Activated naive CD8-positive, alpha-beta T cell treated with anti-CD3 and anti-CD28 coated beads, Interleukin-2, amount 50 U/mL, for 24 hours (primary cell): ENCODE measurements at regions not wholly inside any gene's neighbourhood (a gene's known extent, or its start where the extent isn't known, plus 50 kb on each side); places are given as distances from the start of the nearest gene placed in this dataset.

Experiments used
- ATAC-seq: fragments of 150-1000 bp; cut with Tn5 transposase; one replicate; pipeline ENCODE4 v1.10.0; 2021
- DNase-seq: peaks from one replicate; pipeline ENCODE4 v3.0.0; 2021
- H3K27ac Mint-ChIP-seq: one replicate; pipeline ENCODE4 v1.8.0; 2021; ENCODE audit warnings: mild to moderate bottlenecking, mixed read lengths
- H3K27me3 Mint-ChIP-seq: one replicate; pipeline ENCODE4 v1.8.0; 2021; ENCODE audit warnings: mixed read lengths
- H3K36me3 Mint-ChIP-seq: one replicate; pipeline ENCODE4 v1.8.0; 2021; ENCODE audit warnings: low read depth, mixed read lengths
- H3K4me1 Mint-ChIP-seq: one replicate; pipeline ENCODE4 v1.8.0; 2021; ENCODE audit warnings: mixed read lengths
- H3K4me3 Mint-ChIP-seq: one replicate; pipeline ENCODE4 v1.8.0; 2021; ENCODE audit warnings: mild to moderate bottlenecking, moderate library complexity, mixed read lengths
- H3K9me3 Mint-ChIP-seq: one replicate; pipeline ENCODE4 v1.8.0; 2021; ENCODE audit warnings: mixed read lengths

GRCh38 chr5:103366918-103367549 lies 108.5 kb downstream of the MACIR start:
- Mint-ChIP-seq H3K4me3 (no peak overlapping the region), H3K36me3 (no peaks in the 10 kb centered on the region), H3K4me1 (peaks cover 1% of the 10 kb centered on the region), H3K9me3 (peaks cover 8% of the 10 kb centered on the region), H3K27ac (no peak overlapping the region), H3K27me3 (no peaks in the 10 kb centered on the region)
- ATAC-seq, result no peak
- DNase-seq, result no peak

- Mint-ChIP-seq H3K9me3 (peaks cover 8% of the 10 kb centered on the region), H3K4me1 (peaks cover 1% of the 10 kb centered on the region), H3K27me3 (no peaks in the 10 kb centered on the region), H3K27ac (no peak overlapping the region), H3K4me3 (no peak overlapping the region), H3K36me3 (no peaks in the 10 kb centered on the region)
- no peak for DNase-seq
- ATAC-seq, result peak; percentile 15
Observed at GRCh38 chr5:103364074-103364473, 105.5 kb downstream of the MACIR start.

- Mint-ChIP-seq H3K27ac (no peak overlapping the region), H3K36me3 (no peaks in the 10 kb centered on the region), H3K27me3 (no peaks in the 10 kb centered on the region), H3K4me3 (no peak overlapping the region), H3K4me1 (peaks cover 1% of the 10 kb centered on the region), H3K9me3 (no peaks in the 10 kb centered on the region)
- ATAC-seq, result no peak
- DNase-seq, result no peak
Observed at GRCh38 chr5:103362211-103362610, 103.6 kb downstream of the MACIR start.

GRCh38 chr5:103360475-103360874 lies 101.9 kb downstream of the MACIR start:
- Mint-ChIP-seq H3K27me3 (no peaks in the 10 kb centered on the region), H3K9me3 (no peaks in the 10 kb centered on the region), H3K27ac (no peak overlapping the region), H3K4me1 (peaks cover 9% of the 10 kb centered on the region), H3K36me3 (no peaks in the 10 kb centered on the region), H3K4me3 (no peak overlapping the region)
- ATAC-seq (no peak), DNase-seq (no peak)

- ATAC-seq (no peak), DNase-seq (no peak)
- Mint-ChIP-seq H3K27ac (no peak overlapping the region), H3K9me3 (no peaks in the 10 kb centered on the region), H3K4me3 (no peak overlapping the region), H3K4me1 (peaks cover 9% of the 10 kb centered on the region), H3K27me3 (peaks cover 6% of the 10 kb centered on the region), H3K36me3 (no peaks in the 10 kb centered on the region)
Observed at GRCh38 chr5:103358305-103358995, 99.9 kb downstream of the MACIR start.

- H3K9me3 Mint-ChIP-seq, result no peaks in the 10 kb centered on the region
- no peaks in the 10 kb centered on the region for H3K36me3 Mint-ChIP-seq
- ATAC-seq (no peak), DNase-seq (no peak)
- peaks cover 9% of the 10 kb centered on the region for H3K4me1 Mint-ChIP-seq
- peaks cover 6% of the 10 kb centered on the region for H3K27me3 Mint-ChIP-seq
- H3K27ac Mint-ChIP-seq, result no peak overlapping the region
- H3K4me3 Mint-ChIP-seq, result no peak overlapping the region
Observed at GRCh38 chr5:103357636-103358035, 99.1 kb downstream of the MACIR start.

GRCh38 chr5:103356350-103357091 lies 98.0 kb downstream of the MACIR start:
- Mint-ChIP-seq H3K36me3 (no peaks in the 10 kb centered on the region), H3K27me3 (peaks cover 9% of the 10 kb centered on the region), H3K4me1 (peaks cover 8% of the 10 kb centered on the region), H3K9me3 (no peaks in the 10 kb centered on the region), H3K4me3 (no peak overlapping the region), H3K27ac (peak overlapping the region; percentile 47)
- DNase-seq, result no peak
- peak; percentile 79 for ATAC-seq

GRCh38 chr5:103355579-103355978 lies 97.0 kb downstream of the MACIR start:
- ATAC-seq (no peak), DNase-seq (no peak)
- Mint-ChIP-seq H3K4me3 (no peak overlapping the region), H3K9me3 (no peaks in the 10 kb centered on the region), H3K27ac (no peak overlapping the region), H3K36me3 (no peaks in the 10 kb centered on the region), H3K27me3 (peaks cover 11% of the 10 kb centered on the region), H3K4me1 (peaks cover 8% of the 10 kb centered on the region)

GRCh38 chr5:103354446-103354845 lies 95.9 kb downstream of the MACIR start:
- H3K4me1 Mint-ChIP-seq, result peaks cover 8% of the 10 kb centered on the region
- DNase-seq (no peak), ATAC-seq (no peak)
- H3K4me3 Mint-ChIP-seq, result no peak overlapping the region
- peaks cover 19% of the 10 kb centered on the region for H3K27me3 Mint-ChIP-seq
- no peaks in the 10 kb centered on the region for H3K36me3 Mint-ChIP-seq
- no peak overlapping the region for H3K27ac Mint-ChIP-seq
- no peaks in the 10 kb centered on the region for H3K9me3 Mint-ChIP-seq

- no peak overlapping the region for H3K4me3 Mint-ChIP-seq
- H3K36me3 Mint-ChIP-seq, result no peaks in the 10 kb centered on the region
- no peaks in the 10 kb centered on the region for H3K9me3 Mint-ChIP-seq
- no peak overlapping the region for H3K27ac Mint-ChIP-seq
- H3K4me1 Mint-ChIP-seq, result peaks cover 8% of the 10 kb centered on the region
- DNase-seq (no peak), ATAC-seq (peak; percentile 26)
- H3K27me3 Mint-ChIP-seq, result peaks cover 19% of the 10 kb centered on the region
Observed at GRCh38 chr5:103353581-103353980, 95.0 kb downstream of the MACIR start.

- DNase-seq, result no peak
- Mint-ChIP-seq H3K9me3 (no peaks in the 10 kb centered on the region), H3K27ac (no peak overlapping the region), H3K4me1 (no peaks in the 10 kb centered on the region), H3K27me3 (peaks cover 13% of the 10 kb centered on the region), H3K36me3 (no peaks in the 10 kb centered on the region), H3K4me3 (no peak overlapping the region)
- no peak for ATAC-seq
Observed at GRCh38 chr5:103347716-103348423, 89.3 kb downstream of the MACIR start.

GRCh38 chr5:103346162-103346748 lies 87.7 kb downstream of the MACIR start:
- no peaks in the 10 kb centered on the region for H3K4me1 Mint-ChIP-seq
- peaks cover 6% of the 10 kb centered on the region for H3K9me3 Mint-ChIP-seq
- H3K36me3 Mint-ChIP-seq, result no peaks in the 10 kb centered on the region
- H3K27me3 Mint-ChIP-seq, result peaks cover 8% of the 10 kb centered on the region
- H3K4me3 Mint-ChIP-seq, result no peak overlapping the region
- no peak overlapping the region for H3K27ac Mint-ChIP-seq
- DNase-seq, result no peak
- ATAC-seq, result no peak

GRCh38 chr5:103345461-103345860 lies 86.9 kb downstream of the MACIR start:
- Mint-ChIP-seq H3K27ac (no peak overlapping the region), H3K27me3 (peaks cover 6% of the 10 kb centered on the region), H3K4me1 (no peaks in the 10 kb centered on the region), H3K4me3 (no peak overlapping the region), H3K9me3 (peaks cover 6% of the 10 kb centered on the region), H3K36me3 (no peaks in the 10 kb centered on the region)
- no peak for ATAC-seq
- DNase-seq, result no peak

GRCh38 chr5:103340717-103341388 lies 82.3 kb downstream of the MACIR start:
- Mint-ChIP-seq H3K4me3 (no peak overlapping the region), H3K27ac (no peak overlapping the region), H3K27me3 (peaks cover 7% of the 10 kb centered on the region), H3K36me3 (no peaks in the 10 kb centered on the region), H3K4me1 (no peaks in the 10 kb centered on the region), H3K9me3 (peaks cover 6% of the 10 kb centered on the region)
- ATAC-seq (no peak), DNase-seq (no peak)
